GM10266 (cell line): ENCODE measurements at regions not wholly inside any gene's neighbourhood (a gene's known extent, or its start where the extent isn't known, plus 50 kb on each side); places are given as distances from the start of the nearest gene placed in this dataset.
"Not testable (repeated sequence)": the region's sequence is repeated elsewhere in the genome, so short reads cannot be mapped to it uniquely, and the experiment has no call there.

Experiments used
- DNase-seq: peaks from one replicate; pipeline ENCODE4 v3.0.0; 2012; ENCODE audit errors: extremely low spot score
- CTCF ChIP-seq: IDR thresholded peaks from 2 replicates; pipeline ENCODE4 v1.5.1; 2012; ENCODE audit warnings: mild to moderate bottlenecking, low read depth; ENCODE audit not compliant: control insufficient read depth, insufficient read depth; ENCODE audit errors: missing control alignments

DNA sequence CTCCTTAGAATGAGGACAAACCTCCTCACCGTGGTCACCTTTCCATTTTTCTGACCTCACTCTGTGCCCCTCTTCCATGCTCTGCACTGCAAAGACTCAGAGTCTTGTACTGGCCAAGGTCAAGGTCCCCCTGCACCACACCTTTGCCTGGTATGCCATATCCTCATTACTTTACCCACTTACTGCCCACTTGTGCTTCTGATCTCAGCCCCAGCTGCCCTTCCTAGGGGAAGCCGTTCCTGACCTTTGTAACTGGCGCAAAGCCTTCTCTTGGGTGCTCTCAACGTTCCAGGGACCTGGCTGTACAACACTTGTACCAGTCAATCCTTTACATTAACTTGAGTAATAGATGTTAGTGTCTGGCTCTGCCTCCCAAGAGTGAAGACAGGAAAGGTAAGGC, 256.0 kb downstream of the SV2B start:
- no peak for TF ChIP-seq CTCF
- no peak for DNase-seq

DNA sequence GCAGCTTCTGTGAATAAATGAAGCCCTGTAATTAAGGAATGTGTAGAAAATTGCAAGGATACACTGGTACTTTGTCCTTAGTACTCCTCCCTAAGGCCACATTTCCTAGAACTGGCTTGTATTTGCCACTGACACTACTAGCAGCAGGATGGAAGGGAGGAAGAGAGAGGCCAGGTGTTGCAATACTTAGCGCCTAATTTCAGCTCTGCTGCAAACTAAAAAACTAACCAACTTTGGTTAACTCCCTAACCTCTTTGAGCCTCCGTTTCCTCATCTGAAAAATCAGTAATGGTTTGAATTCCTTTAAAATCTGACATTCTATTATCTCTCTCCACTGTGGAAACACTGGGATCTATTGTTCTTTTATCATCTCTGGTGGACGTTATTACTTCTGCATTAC, 257.0 kb downstream of the SV2B start:
- no peak for TF ChIP-seq CTCF
- no peak for DNase-seq

DNA sequence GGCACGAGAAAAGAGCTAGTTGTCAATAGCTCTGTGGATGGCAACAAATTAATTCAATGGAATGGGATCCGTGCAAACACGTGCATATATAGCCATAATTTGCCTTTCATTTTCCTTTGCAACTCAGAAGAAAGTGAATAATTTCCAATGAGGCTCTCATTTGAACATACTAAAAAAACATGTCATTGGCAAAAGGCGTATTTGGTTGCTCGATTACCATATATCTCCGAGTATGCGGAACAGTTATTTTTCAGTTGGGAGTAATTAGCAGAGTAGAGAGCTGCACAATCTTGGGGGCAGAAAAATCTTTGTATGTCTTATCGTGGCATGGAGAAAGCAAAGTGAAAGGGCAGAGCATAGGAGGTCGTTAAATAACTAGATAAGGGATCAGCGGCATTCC, 257.4 kb downstream of the SV2B start:
- DNase-seq = no peak
- no peak for TF ChIP-seq CTCF

- no peak for TF ChIP-seq CTCF
- DNase-seq = no peak
Measured at GRCh38 chr15:91358405-91358804, 258.3 kb downstream of the SV2B start.

DNA sequence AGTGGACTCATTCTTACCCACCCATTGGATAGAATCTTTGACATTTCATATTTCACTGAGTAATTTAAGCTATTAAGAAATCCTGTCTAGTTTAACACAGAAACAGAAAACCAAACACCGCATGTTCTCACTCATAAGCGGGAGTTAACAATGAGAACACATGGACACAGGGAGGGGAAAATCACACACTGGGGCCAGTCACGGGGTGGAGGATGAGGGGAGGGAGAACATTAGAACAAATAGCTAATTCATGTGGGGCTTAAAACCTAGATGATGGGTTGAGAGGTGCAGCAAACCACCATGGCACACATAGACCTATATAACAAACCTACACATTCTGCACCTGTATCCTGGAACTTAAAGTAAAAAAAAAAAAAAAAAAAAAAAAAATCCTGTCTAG, 261.6 kb downstream of the SV2B start:
- not testable (repeated sequence) for DNase-seq

DNA sequence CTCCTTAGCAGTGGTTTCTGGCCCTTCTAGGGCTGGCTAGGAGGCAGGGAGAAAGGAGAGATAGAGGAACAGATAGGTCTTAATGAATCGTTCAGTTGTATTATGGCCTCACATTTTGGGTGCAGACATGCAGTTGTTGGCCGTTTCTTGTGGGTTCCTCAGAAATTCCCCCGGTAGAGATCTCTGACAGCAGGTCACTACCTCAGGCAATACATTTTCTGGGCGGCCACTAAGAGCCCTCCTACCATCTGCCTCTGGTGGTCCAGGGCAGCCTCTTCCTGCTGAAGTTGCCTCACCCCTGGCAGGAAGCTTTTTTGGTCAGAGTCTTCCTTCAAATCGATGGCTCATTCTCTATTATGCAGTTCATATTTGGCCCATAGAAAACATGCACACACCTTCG, 266.1 kb downstream of the SV2B start:
- no peak for DNase-seq

GRCh38 chr15:91368611-91369010, 268.6 kb downstream of the SV2B start:
- no peak for DNase-seq
- TF ChIP-seq CTCF = no peak

More for the DNA sequence above, 266.1 kb downstream of the SV2B start:
- TF ChIP-seq CTCF = no peak

- no peak for DNase-seq
- no peak for TF ChIP-seq CTCF
Measured at GRCh38 chr15:91369823-91370222, 269.8 kb downstream of the SV2B start.

DNA sequence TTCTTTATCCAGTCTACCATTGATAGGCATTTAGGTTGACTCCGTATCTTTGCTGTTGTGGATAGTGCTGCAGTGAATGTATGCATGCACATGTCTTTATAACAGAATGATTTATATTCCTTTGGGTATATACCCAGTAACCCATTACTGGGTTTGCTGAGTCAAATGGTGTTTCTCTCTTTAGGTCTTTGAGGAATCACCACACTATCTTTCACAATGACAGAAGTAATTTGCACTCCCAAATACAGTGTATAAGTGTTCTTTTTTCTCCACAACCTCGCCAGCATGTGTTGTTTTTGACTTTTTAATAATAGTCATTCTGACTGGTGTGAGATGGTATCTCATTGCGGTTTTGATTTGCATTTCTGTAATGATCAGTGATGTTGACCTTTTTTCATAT, 271.3 kb downstream of the SV2B start:
- DNase-seq = not testable (repeated sequence)
